GM19438 (cell line): ENCODE measurements at regions not wholly inside any gene's neighbourhood (a gene's known extent, or its start where the extent isn't known, plus 50 kb on each side); places are given as distances from the start of the nearest gene placed in this dataset.

ENCODE experiments used
- ATAC-seq: cut with Tn5 transposase; IDR thresholded peaks from one replicate; pipeline ENCODE4 v1.9.1; 2021; ENCODE audit warnings: low read depth; ENCODE audit not compliant: unreplicated experiment

GRCh38 chr18:42578792-42579191 is 536.7 kb downstream of the RIT2 start:
- ATAC-seq: no peak

- ATAC-seq: no peak
Observed at GRCh38 chr18:42582266-42582665, 533.2 kb downstream of the RIT2 start.

GRCh38 chr18:42583283-42583731 is 532.2 kb downstream of the RIT2 start:
- no peak for ATAC-seq

- ATAC-seq: no peak
Observed at GRCh38 chr18:42586601-42587000, 528.9 kb downstream of the RIT2 start.

DNA sequence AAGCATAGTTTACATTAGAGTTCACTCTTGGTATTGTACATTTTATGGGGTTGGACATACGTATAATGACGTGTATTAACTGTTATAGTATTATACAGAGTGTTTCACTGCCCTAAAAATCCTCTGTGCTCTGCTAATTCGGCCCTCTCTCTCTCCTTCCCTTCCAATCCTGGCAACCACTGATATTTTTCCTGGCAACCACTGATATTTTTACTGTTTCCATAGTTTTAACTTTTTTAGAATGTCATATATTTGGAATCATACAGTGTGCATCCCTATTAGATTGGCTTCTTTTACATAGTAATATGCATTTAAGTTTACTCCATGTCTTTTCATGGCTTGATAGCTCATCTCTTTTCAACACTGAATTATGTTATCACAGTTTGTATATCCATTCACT is 526.7 kb downstream of the RIT2 start:
- no peak for ATAC-seq

- no peak for ATAC-seq
Observed at GRCh38 chr18:42604820-42605219, 510.7 kb downstream of the RIT2 start.

GRCh38 chr18:42606886-42607495 is 508.5 kb downstream of the RIT2 start:
- no peak for ATAC-seq

DNA sequence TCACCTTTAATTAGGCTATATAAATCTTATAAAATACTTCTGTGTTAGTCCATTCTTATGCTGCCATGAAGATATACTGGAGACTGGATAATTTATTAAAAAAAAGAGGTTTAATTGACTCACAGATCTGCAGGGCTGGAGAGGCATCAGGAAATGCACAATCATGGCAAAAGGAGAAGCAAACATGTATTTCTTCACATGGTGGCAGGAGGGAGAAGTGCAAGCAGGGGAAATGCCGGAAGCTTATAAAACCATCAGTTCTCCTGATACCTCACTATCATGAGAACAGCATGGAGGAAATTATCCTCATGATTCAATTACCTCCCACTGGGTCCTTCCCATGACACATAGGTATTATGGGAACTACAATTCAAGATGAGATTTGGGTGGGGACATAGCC is 504.4 kb downstream of the RIT2 start:
- no peak for ATAC-seq

DNA sequence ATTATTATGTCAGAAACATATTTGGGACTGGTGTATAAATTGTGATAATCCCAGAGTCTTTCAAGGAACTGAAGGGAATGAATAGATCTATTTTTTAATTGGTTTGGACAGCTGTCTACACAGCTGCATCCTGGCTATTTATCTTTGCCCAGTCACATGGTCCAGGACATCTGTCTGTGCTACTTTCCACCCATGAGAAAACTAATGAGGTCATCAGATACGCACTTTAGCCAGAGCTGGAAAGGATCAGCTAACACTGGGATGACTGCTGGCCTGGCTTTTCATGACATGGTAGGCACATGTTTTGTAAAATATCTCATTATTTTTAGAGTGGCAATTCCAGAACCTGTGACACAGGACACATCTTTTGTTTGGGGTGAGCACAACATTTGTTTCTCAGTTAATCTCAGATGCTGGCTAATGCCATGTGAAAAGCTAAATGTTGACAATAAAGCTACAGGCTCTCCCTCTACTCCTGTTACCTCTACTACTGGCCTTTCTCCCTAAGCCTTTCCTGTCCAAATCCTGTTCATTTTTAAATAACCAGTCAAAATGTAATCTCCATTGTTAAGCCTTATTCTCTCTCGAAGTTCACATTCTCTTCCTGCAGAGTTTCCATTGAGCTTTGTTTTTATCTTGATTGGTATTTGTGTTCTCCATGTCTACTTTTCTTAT is 500.7 kb downstream of the RIT2 start:
- no peak for ATAC-seq

- no peak for ATAC-seq
Observed at GRCh38 chr18:42617221-42617620, 498.3 kb downstream of the RIT2 start.

DNA sequence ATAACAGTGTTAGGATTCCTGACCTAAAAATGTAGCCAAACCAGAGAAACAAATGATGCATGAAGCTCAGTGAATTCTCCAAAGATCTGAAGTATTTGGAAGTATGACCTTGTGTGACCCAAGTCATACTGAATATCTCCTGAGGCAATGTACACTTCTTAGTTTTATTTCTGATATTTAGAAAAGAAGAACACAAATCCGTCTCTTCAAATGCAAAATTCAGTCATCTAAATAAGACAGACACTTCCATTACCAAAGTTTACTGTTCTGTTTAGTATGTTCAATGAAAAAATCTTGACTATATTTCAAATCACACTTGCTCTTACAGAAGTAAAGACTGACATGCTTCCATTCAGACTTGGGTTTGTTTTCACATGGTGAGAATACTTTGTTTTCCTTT is 495.7 kb downstream of the RIT2 start:
- no peak for ATAC-seq

- ATAC-seq: no peak
Observed at GRCh38 chr18:42620657-42621056, 494.8 kb downstream of the RIT2 start.

GRCh38 chr18:42623935-42624334 is 491.6 kb downstream of the RIT2 start:
- ATAC-seq: no peak

GRCh38 chr18:42632801-42633200 is 482.7 kb downstream of the RIT2 start:
- no peak for ATAC-seq

- no peak for ATAC-seq
Observed at GRCh38 chr18:42635378-42636048, 480.0 kb downstream of the RIT2 start.

DNA sequence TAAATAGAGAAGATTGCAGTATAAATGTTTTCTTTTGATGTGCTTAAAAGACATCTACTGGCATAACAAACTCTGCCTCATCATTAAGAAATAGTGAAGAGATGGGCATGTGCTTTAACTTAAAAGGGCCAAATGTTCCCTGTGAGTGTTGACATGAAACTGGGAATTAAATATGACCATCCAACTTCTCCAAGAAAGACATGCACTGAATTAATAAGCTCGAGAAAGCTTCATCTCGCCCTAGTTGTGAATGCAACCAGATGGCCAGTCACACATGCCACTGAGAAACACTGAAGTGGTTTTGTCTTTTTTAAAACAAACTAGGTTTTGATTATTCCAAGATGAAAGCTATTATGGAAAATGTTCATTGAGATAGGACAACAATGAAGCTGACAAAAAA is 479.2 kb downstream of the RIT2 start:
- ATAC-seq: no peak

- no peak for ATAC-seq
Observed at GRCh38 chr18:42640160-42640559, 475.3 kb downstream of the RIT2 start.

DNA sequence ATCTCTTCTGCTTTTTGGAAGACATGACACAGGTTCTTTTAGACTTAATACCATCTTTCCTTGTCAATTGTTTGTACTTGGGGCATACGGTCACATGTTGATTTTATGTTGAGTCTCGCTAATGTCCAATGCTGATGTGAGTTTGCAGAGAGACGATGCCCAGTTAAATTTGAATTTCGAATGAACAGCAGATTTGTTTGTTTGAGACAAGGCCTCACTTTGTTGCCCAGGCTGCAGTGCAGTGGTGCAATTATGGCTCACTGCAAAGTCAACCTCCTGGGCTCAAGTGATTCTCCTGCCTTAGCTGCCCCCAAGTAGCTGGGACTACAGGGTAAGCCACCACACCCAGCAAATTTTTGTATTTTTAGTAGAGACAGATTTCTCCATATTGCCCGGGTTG is 473.5 kb downstream of the RIT2 start:
- no peak for ATAC-seq

DNA sequence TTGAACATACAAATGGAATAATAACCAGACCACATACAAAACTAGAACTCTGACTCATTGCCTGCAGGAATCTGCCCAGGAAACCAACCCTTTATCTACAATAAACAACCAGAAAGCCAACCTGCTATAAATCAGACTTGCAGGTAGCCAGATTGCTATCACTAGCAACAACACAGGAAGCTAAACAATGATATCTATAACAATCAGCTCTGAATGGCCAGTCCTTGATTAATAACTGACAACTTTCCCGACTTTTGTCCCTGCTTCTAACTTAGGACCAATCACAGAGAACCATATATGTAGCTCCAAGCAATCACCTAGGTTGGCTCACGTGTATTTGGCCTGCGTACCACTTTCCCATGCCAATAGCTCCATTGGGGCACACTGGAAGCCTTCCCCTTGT is 470.8 kb downstream of the RIT2 start:
- no peak for ATAC-seq

DNA sequence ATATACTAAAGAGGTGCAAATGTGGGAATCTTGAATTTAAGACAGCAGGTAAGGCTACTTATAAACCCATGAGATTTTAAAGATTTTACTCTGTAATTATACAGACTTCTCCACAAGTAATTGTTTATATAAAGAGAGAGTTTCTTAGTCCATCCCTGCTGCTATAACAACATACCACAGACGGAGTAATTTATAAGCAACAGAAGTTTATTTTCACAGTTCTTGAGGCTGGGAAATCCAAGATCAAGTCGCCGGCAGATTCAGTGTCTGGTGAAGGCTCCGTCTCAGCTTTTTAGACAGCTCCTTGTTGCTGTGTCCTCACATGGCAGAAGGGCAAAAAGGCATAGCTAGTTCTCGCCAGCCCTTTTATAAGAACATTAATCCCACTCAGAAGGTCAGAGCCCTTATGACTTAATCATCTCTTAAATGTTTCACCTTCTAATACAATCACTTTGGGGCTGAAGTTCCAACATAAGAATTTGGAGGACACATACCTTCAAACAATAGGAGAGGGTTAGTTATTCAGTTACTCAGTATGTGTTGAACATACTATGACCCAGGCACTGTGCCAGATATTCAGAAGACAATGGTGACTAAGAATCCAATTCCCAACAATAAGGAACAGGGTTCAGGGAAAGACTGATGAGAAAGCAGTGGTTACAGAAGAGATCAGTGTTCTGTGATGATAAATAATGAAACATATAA is 466.0 kb downstream of the RIT2 start:
- no peak for ATAC-seq

- no peak for ATAC-seq
Observed at GRCh38 chr18:42654556-42654955, 460.9 kb downstream of the RIT2 start.
